ENCODE measurements at regions not wholly inside any gene's neighbourhood (a gene's known extent, or its start where the extent isn't known, plus 50 kb on each side); places are given as distances from the start of the nearest gene placed in this dataset.

- Histone ChIP-seq H3K9me3 (no peaks in the 10 kb centered on the region), H3K27ac (no peak overlapping the region), H3K4me3 (no peak overlapping the region), H3K36me3 (ENCODE audit: low read depth, missing control alignments) (no peaks in the 10 kb centered on the region), H3K27me3 (no peaks in the 10 kb centered on the region), H3K4me1 (peaks cover 6% of the 10 kb centered on the region)
- WGBS, 2 donors = 66 to 67% methylated on average over 3 of the region's 3 CpGs
- DNase-seq = no peak
- intact Hi-C loops (cut with DNase I; ENCODE audit: low total_unique reads) = no loop called here
- TF ChIP-seq POLR2A (IDR thresholded peaks at IDR 0.05) = no peak
- TF ChIP-seq, protein P1, sequence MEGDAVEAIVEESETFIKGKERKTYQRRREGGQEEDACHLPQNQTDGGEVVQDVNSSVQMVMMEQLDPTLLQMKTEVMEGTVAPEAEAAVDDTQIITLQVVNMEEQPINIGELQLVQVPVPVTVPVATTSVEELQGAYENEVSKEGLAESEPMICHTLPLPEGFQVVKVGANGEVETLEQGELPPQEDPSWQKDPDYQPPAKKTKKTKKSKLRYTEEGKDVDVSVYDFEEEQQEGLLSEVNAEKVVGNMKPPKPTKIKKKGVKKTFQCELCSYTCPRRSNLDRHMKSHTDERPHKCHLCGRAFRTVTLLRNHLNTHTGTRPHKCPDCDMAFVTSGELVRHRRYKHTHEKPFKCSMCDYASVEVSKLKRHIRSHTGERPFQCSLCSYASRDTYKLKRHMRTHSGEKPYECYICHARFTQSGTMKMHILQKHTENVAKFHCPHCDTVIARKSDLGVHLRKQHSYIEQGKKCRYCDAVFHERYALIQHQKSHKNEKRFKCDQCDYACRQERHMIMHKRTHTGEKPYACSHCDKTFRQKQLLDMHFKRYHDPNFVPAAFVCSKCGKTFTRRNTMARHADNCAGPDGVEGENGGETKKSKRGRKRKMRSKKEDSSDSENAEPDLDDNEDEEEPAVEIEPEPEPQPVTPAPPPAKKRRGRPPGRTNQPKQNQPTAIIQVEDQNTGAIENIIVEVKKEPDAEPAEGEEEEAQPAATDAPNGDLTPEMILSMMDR (IDR thresholded peaks at IDR 0.05) = no peak
Observed at GRCh38 chr15:61731099-61731498, 329.1 kb downstream of the VPS13C start.

- intact Hi-C loops (cut with DNase I; ENCODE audit: low total_unique reads) = no loop called here
- 79 to 85% methylated on average over 2 of the region's 2 CpGs for WGBS, 2 donors
Observed at GRCh38 chr15:61729646-61730045, 330.6 kb downstream of the VPS13C start.

GRCh38 chr15:61726166-61726565 lies 334.1 kb downstream of the VPS13C start:
- no peak overlapping the region for H3K27ac ChIP-seq
- DNase-seq = no peak
- no peaks in the 10 kb centered on the region for H3K27me3 ChIP-seq
- H3K4me3 ChIP-seq = no peak overlapping the region
- peaks cover 6% of the 10 kb centered on the region for H3K4me1 ChIP-seq
- 87 to 95% methylated on average over 7 of the region's 7 CpGs for WGBS, 2 donors
- intact Hi-C loops (cut with DNase I; ENCODE audit: low total_unique reads) = no loop called here
- TF ChIP-seq POLR2A (IDR thresholded peaks at IDR 0.05) = no peak
- TF ChIP-seq, protein P1 (IDR thresholded peaks at IDR 0.05) = no peak
- H3K36me3 ChIP-seq (ENCODE audit: low read depth, missing control alignments) = no peaks in the 10 kb centered on the region
- H3K9me3 ChIP-seq = no peaks in the 10 kb centered on the region

More at GRCh38 chr15:61729646-61730045, 330.6 kb downstream of the VPS13C start:
- H3K27me3 ChIP-seq = no peaks in the 10 kb centered on the region
- TF ChIP-seq POLR2A (IDR thresholded peaks at IDR 0.05) = no peak
- TF ChIP-seq, protein P1 (IDR thresholded peaks at IDR 0.05) = no peak
- no peaks in the 10 kb centered on the region for H3K9me3 ChIP-seq
- H3K4me3 ChIP-seq = no peak overlapping the region
- peaks cover 6% of the 10 kb centered on the region for H3K4me1 ChIP-seq
- no peaks in the 10 kb centered on the region for H3K36me3 ChIP-seq (ENCODE audit: low read depth, missing control alignments)
- no peak for DNase-seq
- H3K27ac ChIP-seq = no peak overlapping the region

GRCh38 chr15:61725251-61725650 lies 335.0 kb downstream of the VPS13C start:
- TF ChIP-seq, protein P1 (IDR thresholded peaks at IDR 0.05) = no peak
- TF ChIP-seq POLR2A (IDR thresholded peaks at IDR 0.05) = no peak
- WGBS, 2 donors = 62 to 69% methylated on average over 3 of the region's 3 CpGs
- Histone ChIP-seq H3K27me3 (no peaks in the 10 kb centered on the region), H3K36me3 (ENCODE audit: low read depth, missing control alignments) (no peaks in the 10 kb centered on the region), H3K9me3 (no peaks in the 10 kb centered on the region), H3K4me1 (peaks cover 6% of the 10 kb centered on the region), H3K4me3 (no peak overlapping the region), H3K27ac (no peak overlapping the region)
- DNase-seq = no peak
- intact Hi-C loops (cut with DNase I; ENCODE audit: low total_unique reads) = no loop called here

- 92% methylated on average over 12 of the region's 12 CpGs for WGBS, 2 donors
- Histone ChIP-seq H3K27ac (no peak overlapping the region), H3K9me3 (no peaks in the 10 kb centered on the region), H3K4me1 (peaks cover 3% of the 10 kb centered on the region), H3K36me3 (ENCODE audit: low read depth, missing control alignments) (no peaks in the 10 kb centered on the region), H3K4me3 (no peak overlapping the region), H3K27me3 (no peaks in the 10 kb centered on the region)
- no peak for DNase-seq
- intact Hi-C loops (cut with DNase I; ENCODE audit: low total_unique reads) = no loop called here
- TF ChIP-seq POLR2A (IDR thresholded peaks at IDR 0.05) = no peak
- TF ChIP-seq, protein P1 (IDR thresholded peaks at IDR 0.05) = no peak
Observed at GRCh38 chr15:61724251-61724939, 335.9 kb downstream of the VPS13C start.
